Neutrophil (primary cell): ENCODE measurements at regions not wholly inside any gene's neighbourhood (a gene's known extent, or its start where the extent isn't known, plus 50 kb on each side); places are given as distances from the start of the nearest gene placed in this dataset.

ENCODE experiments used
- H3K27ac ChIP-seq: fragments of 200-600 bp; sonication (generic); 2 replicates; pipeline ENCODE4 v1.5.1; 2016; ENCODE audit warnings: mild to moderate bottlenecking, moderate library complexity
- H3K27me3 ChIP-seq: fragments of 200-600 bp; sonication (generic); 2 replicates; pipeline ENCODE4 v1.6.0; 2016; ENCODE audit warnings: mild to moderate bottlenecking
- H3K36me3 ChIP-seq: fragments of 200-600 bp; sonication (generic); 2 replicates; pipeline ENCODE4 v1.5.1; 2017
- H3K4me1 ChIP-seq, 2 experiments: fragments of 200-600 bp in 1 of 2; sonication (generic) in 1 of 2; 1 replicate in 1 of 2; 2 replicates in 1 of 2; pipeline versions ENCODE4 v1.5.1 to v1.6.1; 2013 to 2016; ENCODE audit warnings: low read depth in 1 of 2, low read length in 1 of 2, mild to moderate bottlenecking in 1 of 2, moderate library complexity in 1 of 2; ENCODE audit not compliant: control insufficient read depth in 1 of 2, insufficient read depth in 1 of 2
- H3K4me3 ChIP-seq, 2 experiments: fragments of 200-600 bp in 1 of 2; sonication (generic) in 1 of 2; 1 replicate in 1 of 2; 2 replicates in 1 of 2; pipeline ENCODE4 v1.5.1; 2013 to 2016; ENCODE audit warnings: low read depth in 1 of 2, low read length in 1 of 2, mild to moderate bottlenecking in 1 of 2, moderate library complexity in 1 of 2
- H3K9me3 ChIP-seq: fragments of 200-600 bp; sonication (generic); 2 replicates; pipeline ENCODE4 v1.5.1; 2016
- CTCF ChIP-seq: fragments of 200-600 bp; sonication (generic); IDR thresholded peaks from 2 replicates; pipeline ENCODE4 v1.5.1; 2016; ENCODE audit warnings: antibody characterized with exemption

GRCh38 chr17:68657166-68657565 lies 56.0 kb upstream of the FAM20A start:
- no peaks in the 10 kb centered on the region for H3K36me3 ChIP-seq
- no peak overlapping the region for H3K4me3 ChIP-seq
- TF ChIP-seq CTCF: no peak
- no peaks in the 10 kb centered on the region for H3K9me3 ChIP-seq
- no peak overlapping the region for H3K27ac ChIP-seq
- peaks cover 15% of the 10 kb centered on the region for H3K27me3 ChIP-seq
- H3K4me1 ChIP-seq: no peaks in the 10 kb centered on the region

GRCh38 chr17:68656666-68657065 lies 55.5 kb upstream of the FAM20A start:
- Histone ChIP-seq H3K27ac (no peak overlapping the region), H3K4me3 (no peak overlapping the region)

More at GRCh38 chr17:68656666-68657065, 55.5 kb upstream of the FAM20A start:
- no peak for TF ChIP-seq CTCF
- H3K9me3 ChIP-seq: no peaks in the 10 kb centered on the region
- H3K27me3 ChIP-seq: peaks cover 20% of the 10 kb centered on the region
- no peaks in the 10 kb centered on the region for H3K4me1 ChIP-seq
- no peaks in the 10 kb centered on the region for H3K36me3 ChIP-seq
